Esophagus squamous epithelium (tissue), 5 donors: ENCODE measurements at regions not wholly inside any gene's neighbourhood (a gene's known extent, or its start where the extent isn't known, plus 50 kb on each side); places are given as distances from the start of the nearest gene placed in this dataset.
A peak's percentile ranks its signal among the peaks of the same experiment; 100 is the strongest.

Experiments
- DNase-seq: peaks from one replicate; lab custom pipeline; 2025; lab: John Stamatoyannopoulos, UW
- H3K27ac ChIP-seq, 4 donors: fragments of 200-600 bp; sonication (generic); one replicate each; pipeline ENCODE4 v1.5.1; 2016 to 2019; ENCODE audit warnings: mild to moderate bottlenecking in 1 of 4
- H3K27me3 ChIP-seq, 4 donors: fragments of 200-600 bp; sonication (generic); 1 replicate in 3 of 4; 2 replicates in 1 of 4; pipeline versions ENCODE4 v1.5.1 to v1.6.0; 2017 to 2021; ENCODE audit warnings: antibody characterized with exemption in 1 of 4
- H3K36me3 ChIP-seq, 3 donors: fragments of 200-600 bp; sonication (generic); one replicate each; pipeline ENCODE4 v1.5.1; 2016 to 2019
- H3K4me1 ChIP-seq, 3 donors: fragments of 200-600 bp; sonication (generic); one replicate each; pipeline ENCODE4 v1.5.1; 2017 to 2019
- H3K4me3 ChIP-seq, 4 donors: fragments of 200-600 bp; sonication (generic); 1 replicate in 3 of 4; 2 replicates in 1 of 4; pipeline ENCODE4 v1.5.1; 2016 to 2019; ENCODE audit warnings: mild to moderate bottlenecking in 2 of 4, moderate library complexity in 1 of 4
- H3K9me3 ChIP-seq, 3 donors: fragments of 200-600 bp; sonication (generic); one replicate each; pipeline ENCODE4 v1.5.1; 2016 to 2019
- CTCF ChIP-seq, 6 experiments: fragments of 450-650 bp in 4 of 6; fragments of 200-600 bp in 2 of 6; sonication (generic) in 2 of 6; IDR thresholded peaks; one replicate each; pipeline ENCODE4 v1.5.1; 2016 to 2019; ENCODE audit warnings: antibody characterized with exemption in 6 of 6, mild to moderate bottlenecking in 4 of 6, moderate library complexity in 4 of 6
- POLR2A ChIP-seq, 4 donors: fragments of 450-650 bp; IDR thresholded peaks; one replicate each; pipeline ENCODE4 v1.6.1; 2017; ENCODE audit warnings: antibody characterized with exemption in 4 of 4, mild to moderate bottlenecking in 4 of 4, moderate library complexity in 3 of 4
- WGBS, 2 donors: methylation state at CpG; one replicate each; pipeline ENCODE4 v1.1.5; 2018; 5-methylcytosine and 5-hydroxymethylcytosine counted together
- intact Hi-C: fragments of 100-400 bp; cut with DNase I; formaldehyde crosslinking; loops from one replicate; pipeline ENCODE4 v1.15.0; 2022
- donor health status: DM: yes; HTN: yes; CAD: no.

GRCh38 chr1:90591970-90592356 is 125.1 kb downstream of the BARHL2 start:
- DNase-seq: no peak
- Histone ChIP-seq H3K4me1 (no peaks in the 10 kb centered on the region), H3K36me3 (no peaks in the 10 kb centered on the region), H3K4me3 (no peak overlapping the region), H3K27ac (no peak overlapping the region), H3K9me3 (peaks cover 0 to 13% (median 4%) of the 10 kb centered on the region in 3 donors), H3K27me3 (no peaks in the 10 kb centered on the region)
- 79% methylated on average over 7 of the region's 10 CpGs for WGBS, 2 donors
- no peak for TF ChIP-seq CTCF (IDR thresholded peaks at IDR 0.05)
- TF ChIP-seq POLR2A (IDR thresholded peaks at IDR 0.05): no peak
- intact Hi-C loops: no loop called here

GRCh38 chr1:90591355-90591969 is 125.6 kb downstream of the BARHL2 start:
- Histone ChIP-seq H3K4me3 (no peak overlapping the region), H3K36me3 (no peaks in the 10 kb centered on the region), H3K27ac (no peak overlapping the region), H3K27me3 (no peaks in the 10 kb centered on the region), H3K9me3 (peaks cover 0 to 8% (median 0%) of the 10 kb centered on the region in 3 donors), H3K4me1 (no peaks in the 10 kb centered on the region)
- no peak for DNase-seq
- intact Hi-C loops: no loop called here
- TF ChIP-seq CTCF (IDR thresholded peaks at IDR 0.05): no peak
- TF ChIP-seq POLR2A (IDR thresholded peaks at IDR 0.05): no peak
- WGBS, 2 donors: 66 to 67% methylated on average over 6 of the region's 8 CpGs

- Histone ChIP-seq H3K9me3 (no peaks in the 10 kb centered on the region), H3K27ac (no peak overlapping the region), H3K4me3 (no peak overlapping the region), H3K27me3 (peaks cover 0 to 9% (median 0%) of the 10 kb centered on the region in 4 donors), H3K4me1 (peaks cover 0 to 12% (median 0%) of the 10 kb centered on the region in 3 donors), H3K36me3 (no peaks in the 10 kb centered on the region)
- TF ChIP-seq POLR2A (IDR thresholded peaks at IDR 0.05) (no peak), CTCF (IDR thresholded peaks at IDR 0.05) (no peak)
- WGBS, 2 donors: 40 to 42% methylated on average over 3 of the region's 3 CpGs
- intact Hi-C loops: no loop called here
- no peak for DNase-seq
Observed at GRCh38 chr1:90580176-90580575, 136.9 kb downstream of the BARHL2 start.

- Histone ChIP-seq H3K9me3 (no peaks in the 10 kb centered on the region), H3K36me3 (no peaks in the 10 kb centered on the region), H3K27me3 (peaks cover 0 to 9% (median 0%) of the 10 kb centered on the region in 4 donors), H3K27ac (no peak overlapping the region), H3K4me3 (no peak overlapping the region), H3K4me1 (peaks cover 0 to 12% (median 0%) of the 10 kb centered on the region in 3 donors)
- TF ChIP-seq CTCF (IDR thresholded peaks at IDR 0.05) (peak; percentile 18 to 63 (median 40)), POLR2A (IDR thresholded peaks at IDR 0.05) (no peak)
- DNase-seq: no peak
- intact Hi-C loops: no loop called here
- 42 to 52% methylated on average over 3 of the region's 3 CpGs for WGBS, 2 donors
Observed at GRCh38 chr1:90579212-90579802, 137.8 kb downstream of the BARHL2 start.

- no peaks in the 10 kb centered on the region for H3K36me3 ChIP-seq
- H3K4me3 ChIP-seq: no peak overlapping the region
- intact Hi-C loops: no loop called here
- no peak for TF ChIP-seq CTCF (IDR thresholded peaks at IDR 0.05)
- TF ChIP-seq POLR2A (IDR thresholded peaks at IDR 0.05): no peak
- no peak for DNase-seq
- peaks cover 0 to 3% (median 0%) of the 10 kb centered on the region in 3 donors for H3K4me1 ChIP-seq
- H3K9me3 ChIP-seq: no peaks in the 10 kb centered on the region
- no peak overlapping the region for H3K27ac ChIP-seq
- peaks cover 0 to 3% (median 0%) of the 10 kb centered on the region in 4 donors for H3K27me3 ChIP-seq
- WGBS, 2 donors: 86% methylated on average over 1 of the region's 1 CpG; no CpG with 5 or more reads in 1 of the 2 donors
Observed at GRCh38 chr1:90574692-90575370, 142.3 kb downstream of the BARHL2 start.
